Loucy (cell line): ENCODE measurements at regions not wholly inside any gene's neighbourhood (a gene's known extent, or its start where the extent isn't known, plus 50 kb on each side); places are given as distances from the start of the nearest gene placed in this dataset.

Experiments used
- H2AFZ ChIP-seq: fragments of 200-600 bp; sonication (generic); 2 replicates; pipeline ENCODE4 v1.6.0; 2016; ENCODE audit warnings: antibody characterized with exemption, mild to moderate bottlenecking, low read length, moderate library complexity
- H3F3A ChIP-seq: fragments of 200-600 bp; 2 replicates; pipeline ENCODE4 v1.6.0; 2016; ENCODE audit warnings: antibody characterized with exemption, low read depth, mild to moderate bottlenecking
- H3K27me3 ChIP-seq: fragments of 200-600 bp; sonication (generic); 2 replicates; pipeline ENCODE4 v1.6.1; 2014; ENCODE audit warnings: low read length, mild to moderate bottlenecking; ENCODE audit not compliant: insufficient read depth, poor library complexity, severe bottlenecking
- H3K36me3 ChIP-seq: fragments of 200-600 bp; sonication (generic); 2 replicates; pipeline ENCODE4 v1.6.1; 2016; ENCODE audit warnings: low read length; ENCODE audit not compliant: insufficient read depth
- H3K4me1 ChIP-seq: fragments of 200-600 bp; sonication (generic); 2 replicates; pipeline ENCODE4 v1.5.1; 2014; ENCODE audit warnings: low read length, mild to moderate bottlenecking; ENCODE audit not compliant: insufficient read depth, poor library complexity, severe bottlenecking
- H3K4me2 ChIP-seq: fragments of 200-600 bp; sonication (generic); 2 replicates; pipeline ENCODE4 v1.6.0; 2014; ENCODE audit warnings: antibody characterized with exemption, low read length, low read depth, mild to moderate bottlenecking; ENCODE audit not compliant: poor library complexity, severe bottlenecking
- H3K4me3 ChIP-seq: fragments of 200-600 bp; sonication (generic); 2 replicates; pipeline ENCODE4 v1.5.1; 2014; ENCODE audit warnings: low read length, mild to moderate bottlenecking, mixed read lengths; ENCODE audit not compliant: poor library complexity, severe bottlenecking
- H3K79me2 ChIP-seq: fragments of 200-600 bp; sonication (generic); 2 replicates; pipeline ENCODE4 v1.6.1; 2014; ENCODE audit warnings: low read length; ENCODE audit not compliant: insufficient read depth
- H3K9ac ChIP-seq: fragments of 200-600 bp; sonication (generic); 2 replicates; pipeline ENCODE4 v1.6.0; 2014; ENCODE audit warnings: mild to moderate bottlenecking, low read depth, low read length, moderate library complexity; ENCODE audit not compliant: poor library complexity, severe bottlenecking
- H3K9me2 ChIP-seq: fragments of 200-600 bp; sonication (generic); replicated peaks from 2 replicates; pipeline ENCODE4 v1.6.1; 2016; ENCODE audit warnings: low read depth, low read length, mixed read lengths
- H3K9me3 ChIP-seq: fragments of 200-600 bp; sonication (generic); 2 replicates; pipeline ENCODE4 v1.6.1; 2014; ENCODE audit warnings: mild to moderate bottlenecking, antibody characterized with exemption, low read length, low read depth; ENCODE audit not compliant: insufficient read depth
- H4K20me1 ChIP-seq: fragments of 200-600 bp; sonication (generic); 2 replicates; pipeline ENCODE4 v1.6.0; 2014; ENCODE audit warnings: antibody characterized with exemption, low read length, mild to moderate bottlenecking; ENCODE audit not compliant: insufficient read depth, poor library complexity, severe bottlenecking
- EZH2phosphoT487 ChIP-seq: fragments of 200-600 bp; IDR thresholded peaks from 2 replicates; pipeline ENCODE4 v1.6.1; 2018; ENCODE audit warnings: antibody characterized with exemption, mild to moderate bottlenecking, moderate library complexity, borderline replicate concordance
- TF ChIP-seq, protein P1 (sequence below): fragments of 200-600 bp; sonication (generic); conservative IDR thresholded peaks from 2 replicates; pipeline ENCODE4 v1.5.1; 2014; ENCODE audit warnings: mild to moderate bottlenecking, antibody characterized with exemption, low read length

DNA sequence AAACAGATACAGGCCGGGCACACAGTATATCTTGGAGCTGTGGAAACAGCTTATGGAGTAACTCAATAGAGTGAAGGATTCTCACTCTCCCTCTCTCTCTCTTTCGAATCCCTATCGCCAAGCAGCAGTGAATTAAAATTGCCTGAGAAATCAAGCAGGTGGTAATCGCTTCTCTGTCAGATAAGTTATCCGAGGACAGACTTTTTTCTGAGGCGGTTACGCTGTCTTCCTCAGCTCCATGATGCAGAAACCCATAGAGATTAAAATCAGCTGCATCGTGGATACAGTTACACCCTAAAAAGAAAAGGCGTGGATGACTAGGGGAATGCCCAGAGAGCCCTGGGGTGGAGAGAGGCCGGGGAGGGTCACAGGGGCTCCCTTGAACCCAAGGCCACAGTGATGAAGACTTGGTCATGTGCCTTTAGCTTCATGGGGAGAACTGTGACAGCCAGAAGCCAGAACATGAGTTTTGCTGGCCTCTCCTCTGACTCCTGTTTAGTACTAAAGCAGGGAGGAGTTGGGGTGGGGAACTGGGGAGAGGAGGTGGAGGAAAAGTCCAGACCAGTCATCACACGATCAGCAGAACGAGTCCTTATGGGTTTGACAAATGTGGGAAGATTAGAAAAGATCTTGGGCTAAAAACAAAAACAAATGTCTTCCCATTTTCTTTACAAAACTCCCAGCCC is 138.8 kb upstream of the JARID2 start:
- H3K4me2 ChIP-seq, result no peak overlapping the region
- no peak overlapping the region for H3K4me3 ChIP-seq
- H3K36me3 ChIP-seq, result no peaks in the 10 kb centered on the region
- TF ChIP-seq, protein P1, sequence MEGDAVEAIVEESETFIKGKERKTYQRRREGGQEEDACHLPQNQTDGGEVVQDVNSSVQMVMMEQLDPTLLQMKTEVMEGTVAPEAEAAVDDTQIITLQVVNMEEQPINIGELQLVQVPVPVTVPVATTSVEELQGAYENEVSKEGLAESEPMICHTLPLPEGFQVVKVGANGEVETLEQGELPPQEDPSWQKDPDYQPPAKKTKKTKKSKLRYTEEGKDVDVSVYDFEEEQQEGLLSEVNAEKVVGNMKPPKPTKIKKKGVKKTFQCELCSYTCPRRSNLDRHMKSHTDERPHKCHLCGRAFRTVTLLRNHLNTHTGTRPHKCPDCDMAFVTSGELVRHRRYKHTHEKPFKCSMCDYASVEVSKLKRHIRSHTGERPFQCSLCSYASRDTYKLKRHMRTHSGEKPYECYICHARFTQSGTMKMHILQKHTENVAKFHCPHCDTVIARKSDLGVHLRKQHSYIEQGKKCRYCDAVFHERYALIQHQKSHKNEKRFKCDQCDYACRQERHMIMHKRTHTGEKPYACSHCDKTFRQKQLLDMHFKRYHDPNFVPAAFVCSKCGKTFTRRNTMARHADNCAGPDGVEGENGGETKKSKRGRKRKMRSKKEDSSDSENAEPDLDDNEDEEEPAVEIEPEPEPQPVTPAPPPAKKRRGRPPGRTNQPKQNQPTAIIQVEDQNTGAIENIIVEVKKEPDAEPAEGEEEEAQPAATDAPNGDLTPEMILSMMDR, result no peak
- no peak for TF ChIP-seq EZH2phosphoT487
- H3K9ac ChIP-seq, result no peak overlapping the region
- H3K4me1 ChIP-seq, result peaks cover 15% of the 10 kb centered on the region
- H4K20me1 ChIP-seq, result no peaks in the 10 kb centered on the region
- no peaks in the 10 kb centered on the region for H3K27me3 ChIP-seq
- no peaks in the 10 kb centered on the region for H3K9me2 ChIP-seq
- peaks cover 3% of the 10 kb centered on the region; the same call in 1 of the 2 replicates for H3K9me3 ChIP-seq
- H2AFZ ChIP-seq, result peak overlapping the region; percentile 46; the same call in 1 of the 2 replicates
- no peaks in the 10 kb centered on the region for H3K79me2 ChIP-seq
- H3F3A ChIP-seq, result no peaks in the 10 kb centered on the region

DNA sequence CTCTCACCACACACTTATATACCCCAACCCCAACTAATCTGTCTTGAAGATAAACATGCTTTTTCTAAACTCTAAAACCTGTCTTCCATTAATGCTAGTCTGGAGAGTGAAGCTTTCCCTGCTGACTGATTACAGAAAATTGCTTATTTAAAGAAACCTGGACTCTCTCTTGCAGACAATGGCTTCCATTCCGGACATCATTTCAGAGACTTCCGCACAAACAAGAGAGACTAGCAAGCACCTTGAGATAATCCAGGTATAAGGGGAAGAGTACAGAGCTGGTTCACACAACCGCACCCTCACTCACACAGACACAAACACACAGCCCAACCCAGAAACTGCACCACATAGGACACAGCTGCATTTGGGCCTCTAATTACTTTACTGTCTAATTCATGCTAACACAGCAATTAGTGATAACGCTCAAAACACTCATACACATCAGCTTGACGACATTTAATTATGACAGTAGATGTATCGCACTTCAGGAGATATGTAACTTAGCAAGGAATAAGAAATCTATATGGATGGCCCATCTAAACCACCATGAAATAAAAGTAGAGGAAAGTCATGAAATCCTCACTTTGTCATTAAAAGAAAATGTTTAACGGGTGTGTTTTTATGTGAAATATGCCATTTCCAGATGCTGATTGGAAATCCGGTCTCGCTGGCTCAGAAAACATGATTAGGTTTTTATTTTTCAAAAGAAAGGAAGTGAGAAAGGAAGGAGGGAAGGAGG is 138.1 kb upstream of the JARID2 start:
- no peak overlapping the region for H3K4me3 ChIP-seq
- peaks cover 3% of the 10 kb centered on the region; the same call in 1 of the 2 replicates for H3K9me3 ChIP-seq
- no peaks in the 10 kb centered on the region for H3K27me3 ChIP-seq

DNA sequence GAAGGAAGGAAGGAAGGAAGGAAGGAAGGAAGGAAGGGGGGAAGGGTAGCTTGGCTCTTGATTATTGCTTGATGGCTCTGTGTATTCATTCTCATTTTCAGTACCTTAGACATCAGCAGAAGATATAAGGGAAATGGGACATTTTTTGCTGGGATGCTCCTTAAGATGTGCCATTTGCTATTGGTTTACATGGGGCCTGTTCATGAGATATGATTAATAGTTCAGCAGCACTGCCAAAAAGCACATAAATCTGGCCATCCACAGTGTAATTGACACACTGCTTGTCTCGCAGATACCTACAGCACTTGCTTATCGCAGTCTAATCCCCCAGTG is 137.5 kb upstream of the JARID2 start:
- H2AFZ ChIP-seq, result no peak overlapping the region
- peaks cover 3% of the 10 kb centered on the region; the same call in 1 of the 2 replicates for H3K9me3 ChIP-seq
- no peaks in the 10 kb centered on the region for H4K20me1 ChIP-seq
- TF ChIP-seq, protein P1, result no peak
- TF ChIP-seq EZH2phosphoT487, result no peak
- H3K27me3 ChIP-seq, result no peaks in the 10 kb centered on the region
- H3K79me2 ChIP-seq, result no peaks in the 10 kb centered on the region
- H3K9me2 ChIP-seq, result no peaks in the 10 kb centered on the region
- H3K4me2 ChIP-seq, result no peak overlapping the region
- peaks cover 15% of the 10 kb centered on the region for H3K4me1 ChIP-seq
- no peak overlapping the region for H3K9ac ChIP-seq
- no peaks in the 10 kb centered on the region for H3K36me3 ChIP-seq
- no peaks in the 10 kb centered on the region for H3F3A ChIP-seq
- H3K4me3 ChIP-seq, result no peak overlapping the region

More for the DNA sequence above, 138.1 kb upstream of the JARID2 start:
- Histone ChIP-seq H3K9ac (no peak overlapping the region), H3K9me2 (no peaks in the 10 kb centered on the region), H3F3A (no peaks in the 10 kb centered on the region), H3K4me1 (peaks cover 15% of the 10 kb centered on the region), H2AFZ (peak overlapping the region; percentile 46; the same call in 1 of the 2 replicates), H4K20me1 (no peaks in the 10 kb centered on the region), H3K36me3 (no peaks in the 10 kb centered on the region), H3K4me2 (no peak overlapping the region), H3K79me2 (no peaks in the 10 kb centered on the region)
- TF ChIP-seq, protein P1, result no peak
- no peak for TF ChIP-seq EZH2phosphoT487
